ENCODE measurements at regions not wholly inside any gene's neighbourhood (a gene's known extent, or its start where the extent isn't known, plus 50 kb on each side); places are given as distances from the start of the nearest gene placed in this dataset.
"Not testable (repeated sequence)": the region's sequence is repeated elsewhere in the genome, so short reads cannot be mapped to it uniquely, and the experiment has no call there.

DNA sequence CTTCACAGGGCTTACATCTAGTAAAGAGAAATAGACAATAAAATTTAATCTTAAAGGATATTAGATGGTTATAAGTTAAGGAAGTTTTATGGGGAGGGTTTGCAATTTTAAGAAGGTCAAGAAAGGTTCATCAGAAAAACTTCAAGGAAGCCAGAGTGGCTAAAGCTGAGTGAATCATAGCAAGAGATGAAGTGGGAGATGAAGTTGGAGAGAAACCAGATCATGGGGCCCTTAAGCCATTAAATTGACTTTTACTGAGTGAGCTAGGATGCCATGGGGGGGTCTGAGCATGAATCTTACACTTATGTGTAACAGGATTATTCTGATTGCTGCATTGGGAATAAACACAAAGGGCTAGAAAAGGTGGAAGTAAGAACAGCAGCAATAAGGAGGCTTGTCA is 189.2 kb downstream of the LRIG3 start:
- H3K4me3 ChIP-seq (ENCODE audit: insufficient read depth, low read depth, low read length) = no peak overlapping the region
- H3K36me3 ChIP-seq (replicated peaks; ENCODE audit: control insufficient read depth, insufficient read depth, low read length) = no peaks in the 10 kb centered on the region
- no peaks in the 10 kb centered on the region for H3K27me3 ChIP-seq (ENCODE audit: control insufficient read depth, insufficient read depth, low read length)
- DNase-seq = no peak

DNA sequence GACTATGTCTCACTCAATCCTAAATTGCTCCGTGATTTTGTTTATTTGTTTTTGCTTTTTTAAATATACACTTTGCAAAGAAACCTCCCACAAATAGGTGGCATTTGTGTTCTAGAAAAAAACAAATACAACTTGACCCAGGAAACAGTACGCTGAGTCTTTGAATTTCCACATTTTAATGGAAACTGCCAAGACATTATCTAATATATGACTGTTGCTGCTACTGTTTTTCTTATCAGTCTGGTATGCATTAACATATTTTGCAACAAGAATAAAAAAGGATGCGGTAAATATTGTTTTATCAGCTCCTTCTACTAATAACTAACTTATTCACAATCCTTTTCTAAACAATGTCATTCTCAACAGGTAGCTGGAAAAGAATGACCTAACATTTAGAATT is 187.4 kb downstream of the LRIG3 start:
- Histone ChIP-seq H3K36me3 (replicated peaks; ENCODE audit: control insufficient read depth, insufficient read depth, low read length) (no peaks in the 10 kb centered on the region), H3K4me3 (ENCODE audit: insufficient read depth, low read depth, low read length) (no peak overlapping the region), H3K27me3 (ENCODE audit: control insufficient read depth, insufficient read depth, low read length) (no peaks in the 10 kb centered on the region)
- DNase-seq = no peak

DNA sequence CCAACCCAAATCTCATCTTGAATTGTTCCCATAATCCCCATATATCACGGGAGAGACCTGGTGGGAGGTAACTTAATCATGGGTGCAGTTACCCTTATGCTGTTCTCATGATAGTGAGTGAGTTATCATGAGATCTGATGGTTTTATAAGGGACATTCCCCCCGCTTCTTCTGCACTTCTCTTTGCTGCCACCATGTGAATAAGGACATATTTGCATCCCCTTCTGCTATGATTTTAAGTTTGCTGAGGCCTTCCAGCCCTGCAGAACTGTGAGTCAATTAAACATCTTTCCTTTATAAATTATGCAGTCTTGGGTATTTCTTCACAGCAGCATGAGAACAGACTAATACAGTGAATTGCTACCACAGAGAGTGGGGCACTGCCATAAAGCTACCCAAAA is 179.1 kb downstream of the LRIG3 start:
- no peaks in the 10 kb centered on the region for H3K36me3 ChIP-seq (replicated peaks; ENCODE audit: control insufficient read depth, insufficient read depth, low read length)
- H3K4me3 ChIP-seq (ENCODE audit: insufficient read depth, low read depth, low read length) = no peak overlapping the region
- no peaks in the 10 kb centered on the region for H3K27me3 ChIP-seq (ENCODE audit: control insufficient read depth, insufficient read depth, low read length)
- no peak for DNase-seq

DNA sequence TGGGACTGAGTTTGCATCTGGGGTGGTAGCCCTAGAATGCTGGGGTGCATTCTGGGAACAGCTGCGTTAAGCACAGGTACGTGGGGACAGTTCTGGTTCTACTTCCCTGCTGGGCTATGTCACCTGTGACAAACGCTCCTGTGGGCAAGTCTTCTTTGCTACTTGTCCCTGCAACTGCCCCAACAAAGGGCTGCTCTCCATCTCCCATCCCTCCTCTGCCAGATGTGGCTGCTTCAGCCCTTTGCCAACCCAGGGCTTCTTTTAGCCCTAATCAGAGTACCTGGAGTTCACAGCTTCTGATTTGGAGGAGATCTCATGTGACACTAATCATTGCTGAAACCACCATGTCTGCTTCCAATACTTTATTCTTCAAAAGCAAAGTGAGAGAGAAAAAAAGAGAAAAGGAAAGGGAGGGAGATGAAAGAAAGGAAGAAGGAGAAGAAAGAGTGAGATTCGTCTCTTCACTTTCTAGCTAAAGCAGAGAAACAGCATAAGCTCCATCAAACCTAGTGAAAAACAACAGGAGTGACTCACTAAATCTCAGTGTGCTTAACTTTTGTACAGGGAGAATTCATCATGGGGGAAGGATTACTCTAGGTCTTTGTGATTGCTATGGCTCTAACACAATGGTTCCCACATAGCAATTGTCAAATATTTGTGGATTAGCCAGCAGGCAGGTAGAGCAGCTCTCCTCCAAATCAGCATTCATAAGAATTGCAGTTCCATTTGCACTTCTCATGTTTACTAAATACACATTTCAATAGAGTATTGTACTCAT is 174.8 kb downstream of the LRIG3 start:
- Histone ChIP-seq H3K4me3 (ENCODE audit: insufficient read depth, low read depth, low read length) (no peak overlapping the region), H3K27me3 (ENCODE audit: control insufficient read depth, insufficient read depth, low read length) (no peaks in the 10 kb centered on the region), H3K36me3 (replicated peaks; ENCODE audit: control insufficient read depth, insufficient read depth, low read length) (no peaks in the 10 kb centered on the region)
- DNase-seq = peak; percentile 2

- Histone ChIP-seq H3K27me3 (ENCODE audit: control insufficient read depth, insufficient read depth, low read length) (no peaks in the 10 kb centered on the region), H3K4me3 (ENCODE audit: insufficient read depth, low read depth, low read length) (no peak overlapping the region), H3K36me3 (replicated peaks; ENCODE audit: control insufficient read depth, insufficient read depth, low read length) (no peaks in the 10 kb centered on the region)
- no peak for DNase-seq
These were observed 172.8 kb downstream of the LRIG3 start for GRCh38 chr12:58747533-58747932.

- no peak overlapping the region for H3K4me3 ChIP-seq (ENCODE audit: insufficient read depth, low read depth, low read length)
- H3K36me3 ChIP-seq (replicated peaks; ENCODE audit: control insufficient read depth, insufficient read depth, low read length) = no peaks in the 10 kb centered on the region
- DNase-seq = no peak
- no peaks in the 10 kb centered on the region for H3K27me3 ChIP-seq (ENCODE audit: control insufficient read depth, insufficient read depth, low read length)
These were observed 169.8 kb downstream of the LRIG3 start for GRCh38 chr12:58750484-58750883.

- no peak for DNase-seq
- Histone ChIP-seq H3K36me3 (replicated peaks; ENCODE audit: control insufficient read depth, insufficient read depth, low read length) (no peaks in the 10 kb centered on the region), H3K4me3 (ENCODE audit: insufficient read depth, low read depth, low read length) (no peak overlapping the region), H3K27me3 (ENCODE audit: control insufficient read depth, insufficient read depth, low read length) (no peaks in the 10 kb centered on the region)
These were observed 162.9 kb downstream of the LRIG3 start for GRCh38 chr12:58757422-58757821.

DNA sequence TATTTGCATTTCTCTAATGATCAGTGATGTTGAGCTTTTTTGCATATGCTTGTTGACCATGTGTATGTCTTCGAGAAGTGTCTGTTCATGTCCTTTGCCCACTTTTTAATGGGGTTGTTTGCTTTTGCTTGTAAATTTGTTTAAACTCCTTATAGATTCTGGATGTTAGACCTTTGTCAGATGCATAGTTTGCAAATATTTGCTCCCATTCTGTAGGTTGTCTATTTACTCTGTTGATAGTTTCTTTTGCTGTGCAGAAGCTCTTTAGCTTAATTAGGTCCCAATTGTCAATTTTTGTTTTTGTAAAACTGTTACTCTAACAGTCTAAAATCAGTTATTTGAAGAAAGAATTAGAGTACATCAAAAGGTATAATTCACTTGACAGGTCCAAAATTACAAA is 160.6 kb downstream of the LRIG3 start:
- not testable (repeated sequence) for H3K36me3 ChIP-seq (replicated peaks; ENCODE audit: control insufficient read depth, insufficient read depth, low read length); H3K27me3 ChIP-seq (ENCODE audit: control insufficient read depth, insufficient read depth, low read length); DNase-seq; H3K4me3 ChIP-seq (ENCODE audit: insufficient read depth, low read depth, low read length)

GRCh38 chr12:58761308-58761707 is 159.0 kb downstream of the LRIG3 start:
- Histone ChIP-seq H3K36me3 (replicated peaks; ENCODE audit: control insufficient read depth, insufficient read depth, low read length) (no peaks in the 10 kb centered on the region), H3K27me3 (ENCODE audit: control insufficient read depth, insufficient read depth, low read length) (no peaks in the 10 kb centered on the region), H3K4me3 (ENCODE audit: insufficient read depth, low read depth, low read length) (no peak overlapping the region)
- DNase-seq = no peak

DNA sequence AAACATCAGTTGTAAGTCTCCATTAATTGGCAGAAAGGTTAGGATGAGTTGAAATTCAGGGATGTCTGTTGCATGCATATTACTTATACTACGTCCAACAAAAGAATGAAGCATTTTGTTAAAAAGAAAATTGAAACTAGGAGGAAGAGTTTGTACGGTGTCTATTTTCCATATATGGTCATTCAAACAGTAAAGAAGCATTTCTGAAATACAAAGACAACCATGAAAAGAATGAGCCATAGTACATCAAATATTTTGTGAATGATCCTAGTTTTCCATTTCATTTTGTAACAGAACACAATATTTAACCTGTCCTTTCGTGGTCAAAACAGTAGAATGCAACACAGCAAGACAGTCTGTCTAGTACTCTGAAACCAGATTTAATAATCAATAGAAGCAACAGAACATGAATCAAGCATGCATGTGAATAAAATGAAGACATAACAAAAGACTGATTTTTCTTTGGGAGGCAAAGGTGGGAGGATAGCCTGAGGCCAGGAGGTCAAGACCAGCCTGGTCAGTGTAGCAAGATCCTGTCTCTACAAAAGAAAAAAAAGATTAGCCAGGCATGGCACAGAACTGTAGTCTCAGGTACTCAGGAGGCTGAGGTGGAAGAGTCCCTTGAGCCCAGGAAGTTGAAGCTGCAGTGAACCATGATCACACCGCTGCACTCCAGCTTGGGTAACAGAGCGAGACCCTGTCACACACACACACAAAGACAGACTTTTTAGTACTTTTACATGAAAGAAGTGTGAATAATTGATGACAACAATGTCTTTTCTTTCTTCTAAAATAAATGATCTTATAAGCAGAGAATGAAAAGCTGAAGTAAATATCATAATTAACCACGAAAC is 156.0 kb downstream of the LRIG3 start:
- Histone ChIP-seq H3K4me3 (ENCODE audit: insufficient read depth, low read depth, low read length) (no peak overlapping the region), H3K27me3 (ENCODE audit: control insufficient read depth, insufficient read depth, low read length) (no peaks in the 10 kb centered on the region), H3K36me3 (replicated peaks; ENCODE audit: control insufficient read depth, insufficient read depth, low read length) (no peaks in the 10 kb centered on the region)
- DNase-seq = no peak

DNA sequence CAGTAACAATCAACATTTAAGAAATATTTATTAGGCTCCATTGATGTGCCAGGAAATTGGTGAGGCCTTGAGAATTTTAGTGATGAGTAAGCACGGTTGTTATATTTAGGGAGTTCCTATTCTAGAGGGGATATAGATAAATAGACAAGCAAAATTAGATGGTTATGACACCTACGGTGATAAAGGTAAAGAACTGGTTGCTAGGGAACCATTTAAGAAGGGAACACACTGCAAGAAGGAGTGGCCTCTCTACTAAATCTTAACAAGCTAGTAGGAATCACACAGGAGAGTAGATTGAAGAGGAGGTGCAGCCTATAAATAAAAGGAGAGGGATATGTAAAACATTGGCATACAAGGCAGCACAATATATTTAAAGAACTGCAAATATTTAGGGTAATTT is 155.2 kb downstream of the LRIG3 start:
- Histone ChIP-seq H3K4me3 (ENCODE audit: insufficient read depth, low read depth, low read length) (no peak overlapping the region), H3K27me3 (ENCODE audit: control insufficient read depth, insufficient read depth, low read length) (no peaks in the 10 kb centered on the region), H3K36me3 (replicated peaks; ENCODE audit: control insufficient read depth, insufficient read depth, low read length) (no peaks in the 10 kb centered on the region)
- DNase-seq = no peak

DNA sequence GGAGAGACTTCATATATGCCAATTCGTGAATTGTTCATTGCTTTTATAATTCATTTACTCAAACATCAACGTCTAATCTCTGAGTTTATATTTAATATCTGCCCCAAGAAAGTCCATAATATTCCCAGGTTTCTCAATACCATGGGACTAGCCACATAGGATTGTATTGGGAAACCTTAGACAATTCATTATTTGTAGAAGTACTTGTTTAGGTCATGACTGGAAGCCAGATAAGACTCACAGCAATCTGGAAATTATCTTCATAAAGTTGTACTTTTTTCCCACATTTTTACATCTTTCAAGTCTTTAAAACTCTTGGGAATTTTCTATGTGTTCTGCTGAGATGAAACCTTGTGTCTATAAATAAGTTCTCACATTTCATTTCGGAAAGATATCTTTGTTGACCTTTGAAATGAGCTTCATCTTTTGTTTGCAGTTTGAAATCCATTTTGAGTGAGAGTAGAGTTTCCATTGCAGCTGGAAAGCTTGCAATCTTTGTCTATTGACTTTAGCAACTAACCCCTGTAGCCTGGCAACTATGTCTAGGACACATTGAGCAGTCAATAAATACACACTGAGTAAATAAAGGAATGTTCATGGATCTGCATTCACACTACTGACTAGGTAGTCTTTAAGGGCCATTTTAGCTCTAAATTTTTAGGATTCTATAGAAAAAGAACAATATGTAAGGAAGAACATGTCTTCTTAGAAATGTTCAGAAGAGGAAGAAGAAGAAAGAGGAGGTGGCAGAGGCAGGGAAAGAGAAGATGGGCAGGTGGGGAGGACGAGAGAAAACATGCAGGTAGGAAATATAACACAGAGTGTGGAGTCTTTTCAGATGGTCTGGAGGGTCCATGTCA is 154.4 kb downstream of the LRIG3 start:
- Histone ChIP-seq H3K36me3 (replicated peaks; ENCODE audit: control insufficient read depth, insufficient read depth, low read length) (no peaks in the 10 kb centered on the region), H3K27me3 (ENCODE audit: control insufficient read depth, insufficient read depth, low read length) (no peaks in the 10 kb centered on the region), H3K4me3 (ENCODE audit: insufficient read depth, low read depth, low read length) (no peak overlapping the region)
- DNase-seq = no peak

GRCh38 chr12:58766513-58766870 is 153.8 kb downstream of the LRIG3 start:
- no peak for DNase-seq
- Histone ChIP-seq H3K4me3 (ENCODE audit: insufficient read depth, low read depth, low read length) (no peak overlapping the region), H3K36me3 (replicated peaks; ENCODE audit: control insufficient read depth, insufficient read depth, low read length) (no peaks in the 10 kb centered on the region), H3K27me3 (ENCODE audit: control insufficient read depth, insufficient read depth, low read length) (no peaks in the 10 kb centered on the region)

- Histone ChIP-seq H3K27me3 (ENCODE audit: control insufficient read depth, insufficient read depth, low read length) (no peaks in the 10 kb centered on the region), H3K36me3 (replicated peaks; ENCODE audit: control insufficient read depth, insufficient read depth, low read length) (no peaks in the 10 kb centered on the region), H3K4me3 (ENCODE audit: insufficient read depth, low read depth, low read length) (no peak overlapping the region)
- DNase-seq = no peak
These were observed 152.8 kb downstream of the LRIG3 start for GRCh38 chr12:58767496-58767895.

All from H7 (cell line).